Kidney capillary endothelial cell (primary cell): ENCODE measurements at regions not wholly inside any gene's neighbourhood (a gene's known extent, or its start where the extent isn't known, plus 50 kb on each side); places are given as distances from the start of the nearest gene placed in this dataset.

Experiments
- DNase-seq: peaks from one replicate; pipeline ENCODE4 v3.0.0-alpha.2; 2018; ENCODE audit warnings: low spot score

GRCh38 chr10:128808921-128809440, 658.1 kb upstream of the MGMT start:
- DNase-seq, result no peak

DNA sequence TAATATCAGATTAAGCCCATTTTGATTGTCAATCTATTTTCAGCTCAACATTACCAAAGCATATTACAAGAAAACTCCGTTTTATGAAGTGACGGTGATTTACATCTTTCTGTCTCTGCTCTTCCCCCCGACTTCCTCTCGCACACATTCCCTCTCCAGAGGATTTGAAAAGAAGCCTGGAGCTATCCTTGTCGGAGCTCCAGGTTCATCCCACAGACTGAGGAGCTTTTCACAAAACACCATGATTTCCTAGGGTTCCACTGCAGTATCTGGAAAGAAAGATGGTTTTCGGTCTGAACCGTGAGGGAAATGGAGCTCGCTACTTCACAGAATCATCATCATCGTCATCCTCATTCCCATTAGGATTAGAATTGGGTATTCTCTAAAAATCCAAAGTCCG, 655.5 kb upstream of the MGMT start:
- DNase-seq, result no peak

GRCh38 chr10:128812000-128812399, 655.0 kb upstream of the MGMT start:
- no peak for DNase-seq

- DNase-seq, result no peak
Measured at GRCh38 chr10:128813574-128813973, 653.5 kb upstream of the MGMT start.

DNA sequence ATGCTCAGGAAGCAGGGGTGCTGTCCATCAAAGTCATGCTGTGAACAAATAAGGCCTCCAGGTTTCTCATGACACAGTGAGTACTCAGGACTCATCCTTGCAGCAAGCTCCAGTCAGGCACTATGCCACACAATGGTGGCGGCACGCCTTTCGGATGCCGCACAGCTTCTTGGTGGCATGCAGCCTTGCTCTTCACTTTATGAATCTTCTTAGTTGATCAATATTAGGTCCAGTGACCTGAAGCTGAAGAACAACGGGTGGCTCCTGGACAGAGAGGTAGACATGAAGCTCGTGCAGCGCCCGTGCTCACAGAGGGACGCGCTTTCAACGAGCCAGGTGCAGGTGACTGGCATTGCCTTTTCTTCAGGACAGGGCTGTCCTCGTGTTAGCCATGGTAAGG, 653.0 kb upstream of the MGMT start:
- DNase-seq, result no peak

- no peak for DNase-seq
Measured at GRCh38 chr10:128814782-128815181, 652.3 kb upstream of the MGMT start.

DNA sequence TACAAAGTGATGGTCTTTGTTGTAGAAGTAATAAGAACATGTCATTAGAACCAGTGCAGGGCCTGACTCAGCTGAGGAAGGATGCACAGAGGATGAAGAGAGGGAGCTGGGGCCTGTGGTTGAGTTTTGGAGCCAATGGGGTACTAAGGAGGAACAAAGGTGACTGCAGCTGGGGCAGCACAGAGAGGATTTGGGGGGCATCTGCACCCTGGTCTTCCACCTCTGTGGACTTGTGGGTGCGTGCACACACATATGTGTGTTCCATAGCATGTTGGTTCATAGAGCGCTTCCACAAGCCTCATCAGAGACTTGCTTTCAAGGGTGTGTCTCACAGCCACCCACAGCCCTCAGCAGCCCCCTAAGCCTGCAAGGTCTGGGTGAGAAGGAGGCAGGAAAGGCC, 650.3 kb upstream of the MGMT start:
- no peak for DNase-seq

DNA sequence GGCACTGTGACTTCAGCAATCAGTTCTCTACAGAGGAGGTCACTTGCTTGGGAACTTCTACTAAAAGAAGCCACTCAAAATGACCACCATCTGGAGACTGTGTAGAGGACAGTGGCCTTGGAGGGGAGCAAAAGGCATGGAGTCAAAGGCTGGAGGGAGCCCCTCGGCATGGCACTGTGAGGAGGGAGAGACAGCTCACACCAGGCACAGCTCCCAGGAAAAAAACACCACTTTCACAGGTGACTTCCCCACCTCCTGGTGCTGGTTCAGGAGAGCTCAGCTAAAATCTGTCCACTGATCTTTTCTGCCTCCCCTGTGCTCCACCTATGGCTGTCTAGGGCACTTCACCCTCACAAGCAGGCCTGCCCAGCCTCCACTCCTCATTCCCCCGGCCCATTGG, 649.4 kb upstream of the MGMT start:
- no peak for DNase-seq

DNA sequence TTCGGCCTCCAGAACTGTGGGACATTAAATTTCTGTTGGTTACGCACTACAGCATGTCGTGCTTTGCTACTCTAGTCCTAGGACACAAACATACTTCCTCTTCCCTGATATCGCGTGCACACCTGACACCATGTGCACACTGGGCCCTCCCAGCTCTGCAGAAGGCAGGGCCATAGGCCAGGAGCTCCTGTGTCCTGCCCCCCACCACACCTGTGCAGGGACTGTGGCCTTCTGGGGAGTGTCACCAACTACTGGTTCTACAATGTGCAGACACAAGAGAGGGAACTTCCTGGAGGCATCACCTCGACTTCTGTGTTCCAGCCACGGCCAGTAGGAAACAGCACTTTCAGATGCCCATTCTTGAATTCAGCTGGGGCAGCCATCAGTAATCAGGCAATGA, 646.4 kb upstream of the MGMT start:
- DNase-seq, result no peak

- DNase-seq, result no peak
Measured at GRCh38 chr10:128823201-128823600, 643.8 kb upstream of the MGMT start.

DNA sequence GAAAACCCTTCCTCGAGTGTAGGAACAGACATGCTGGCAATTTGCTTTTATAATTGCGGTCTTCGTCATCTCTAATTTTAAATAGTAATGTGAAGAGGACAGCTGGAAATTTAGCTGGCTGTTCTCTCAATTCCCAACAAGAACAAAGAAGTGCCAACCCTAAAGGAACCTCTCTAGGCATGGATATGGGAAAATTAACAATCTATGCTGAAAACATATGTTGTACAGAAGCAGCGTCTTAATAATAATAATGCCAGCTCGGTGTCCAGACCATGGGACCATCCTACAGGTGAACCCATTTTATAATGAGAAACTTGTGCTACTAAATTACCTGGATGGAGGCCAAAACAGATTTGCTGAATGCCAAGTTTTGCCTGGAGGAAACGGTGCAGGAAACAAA, 641.4 kb upstream of the MGMT start:
- no peak for DNase-seq

- DNase-seq, result no peak
Measured at GRCh38 chr10:128833671-128834070, 633.4 kb upstream of the MGMT start.

- no peak for DNase-seq
Measured at GRCh38 chr10:128835361-128835760, 631.7 kb upstream of the MGMT start.

DNA sequence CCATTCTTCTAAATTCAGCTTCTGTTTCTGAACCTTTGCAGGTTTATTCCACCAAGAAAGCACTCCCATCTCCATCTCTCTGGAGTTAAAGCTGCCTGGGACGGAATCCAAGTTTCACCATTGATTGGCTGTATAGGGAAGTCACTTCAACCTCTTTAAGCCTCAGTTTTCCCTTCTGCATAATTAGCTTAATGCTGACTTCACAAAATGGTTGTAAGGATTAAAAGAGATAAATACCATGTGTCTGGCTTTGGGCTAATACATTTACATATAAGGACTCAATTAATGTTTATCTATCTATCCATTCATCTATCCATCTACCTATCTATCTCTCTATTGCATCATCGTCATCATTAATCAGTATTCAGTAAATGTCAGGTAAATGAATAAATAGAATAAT, 629.6 kb upstream of the MGMT start:
- no peak for DNase-seq

DNA sequence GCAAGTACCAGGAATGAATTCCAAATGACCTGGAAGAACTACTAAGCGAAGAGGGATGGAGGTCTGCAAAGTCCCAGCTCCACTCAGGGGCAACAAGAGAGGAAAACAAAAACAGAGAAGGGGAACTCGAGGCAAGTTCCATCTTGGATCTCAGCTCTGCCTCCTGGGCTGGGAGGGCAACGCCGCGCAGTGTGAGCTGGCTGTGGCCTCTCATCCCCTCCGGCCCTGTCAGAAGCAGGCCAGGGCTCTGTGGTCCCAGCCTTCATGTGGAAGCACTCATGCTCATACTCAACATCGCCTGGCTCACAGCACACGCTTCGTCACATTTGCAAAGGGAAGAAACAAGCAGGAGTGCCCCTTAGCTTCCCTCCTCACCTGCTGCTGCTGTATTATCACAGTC, 627.9 kb upstream of the MGMT start:
- no peak for DNase-seq

DNA sequence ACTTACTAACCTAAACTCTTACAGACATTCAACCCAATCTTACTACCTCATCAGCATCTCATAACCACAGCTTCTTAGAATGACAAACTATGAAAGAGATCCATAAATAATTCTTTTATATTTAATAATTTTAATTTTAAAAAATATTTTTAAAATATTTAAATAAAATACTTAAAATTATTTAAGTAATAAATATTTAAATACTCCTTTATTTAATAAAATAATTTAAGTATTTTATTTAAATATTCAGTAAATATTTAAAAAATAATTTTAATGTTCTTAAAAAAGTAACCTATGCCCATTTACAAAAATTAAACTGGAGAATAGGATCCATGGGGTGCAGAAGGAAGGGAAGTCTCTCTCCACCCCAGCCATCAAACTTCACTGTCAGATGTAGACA, 627.3 kb upstream of the MGMT start:
- no peak for DNase-seq

DNA sequence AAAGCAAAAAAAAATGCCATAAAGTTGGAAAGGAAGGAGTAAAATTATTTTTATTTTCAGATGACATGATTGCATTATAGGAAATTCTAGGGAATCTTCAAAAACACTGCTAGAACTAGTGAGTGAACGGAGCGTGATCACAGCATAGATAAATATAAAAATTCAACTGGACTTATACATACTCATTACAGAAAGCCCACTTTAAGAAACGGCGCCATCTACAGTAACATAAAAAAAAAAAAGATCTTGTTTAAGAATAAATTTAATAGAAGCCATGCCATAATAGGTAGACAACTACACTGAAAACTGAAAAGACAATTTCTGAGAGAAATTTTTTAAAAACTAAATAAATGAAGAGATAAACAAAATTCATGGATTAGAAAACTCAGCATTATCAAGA, 623.1 kb upstream of the MGMT start:
- DNase-seq, result no peak

GRCh38 chr10:128846927-128847326, 620.1 kb upstream of the MGMT start:
- DNase-seq, result no peak

DNA sequence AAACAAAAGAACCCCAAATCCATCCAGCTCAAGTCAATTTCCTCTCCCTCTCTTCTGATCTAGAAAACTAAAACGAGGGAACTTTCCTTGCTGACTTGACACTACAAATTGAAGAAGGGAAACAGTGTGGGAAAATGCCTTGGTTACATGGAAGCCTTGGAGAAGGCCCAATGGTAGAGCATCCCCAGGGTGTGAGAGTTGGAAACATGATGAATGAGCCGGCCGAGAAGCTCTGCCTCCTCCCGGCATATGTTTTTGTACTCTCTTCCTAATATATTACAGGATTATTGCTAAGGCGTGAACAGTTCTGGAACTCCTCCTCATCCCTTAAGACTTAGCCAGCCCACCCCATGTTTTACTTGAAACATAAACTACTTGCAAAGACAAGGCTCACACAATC, 618.2 kb upstream of the MGMT start:
- no peak for DNase-seq

- DNase-seq, result no peak
Measured at GRCh38 chr10:128850647-128851046, 616.4 kb upstream of the MGMT start.

GRCh38 chr10:128851281-128851680, 615.8 kb upstream of the MGMT start:
- DNase-seq, result no peak

GRCh38 chr10:128851726-128852125, 615.3 kb upstream of the MGMT start:
- DNase-seq, result no peak

DNA sequence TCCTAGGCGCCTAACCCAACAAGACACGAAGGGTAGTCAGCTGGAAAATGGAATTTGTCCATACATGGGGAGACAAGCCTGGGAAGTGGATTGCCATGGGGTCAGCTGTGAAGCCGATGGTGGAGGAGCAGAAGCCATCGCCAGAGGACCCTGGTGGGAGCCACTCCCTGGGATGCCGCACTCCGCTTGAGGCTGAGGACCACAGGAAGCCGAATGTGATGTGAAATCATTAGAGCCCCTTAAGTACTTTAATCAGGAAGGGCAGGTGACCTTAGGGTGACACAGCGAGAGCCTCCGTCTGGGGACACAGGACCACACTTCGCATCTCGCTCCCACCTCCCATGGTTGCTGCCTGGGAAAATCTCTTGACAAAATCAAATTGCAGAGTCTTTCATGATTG, 614.6 kb upstream of the MGMT start:
- DNase-seq, result no peak

DNA sequence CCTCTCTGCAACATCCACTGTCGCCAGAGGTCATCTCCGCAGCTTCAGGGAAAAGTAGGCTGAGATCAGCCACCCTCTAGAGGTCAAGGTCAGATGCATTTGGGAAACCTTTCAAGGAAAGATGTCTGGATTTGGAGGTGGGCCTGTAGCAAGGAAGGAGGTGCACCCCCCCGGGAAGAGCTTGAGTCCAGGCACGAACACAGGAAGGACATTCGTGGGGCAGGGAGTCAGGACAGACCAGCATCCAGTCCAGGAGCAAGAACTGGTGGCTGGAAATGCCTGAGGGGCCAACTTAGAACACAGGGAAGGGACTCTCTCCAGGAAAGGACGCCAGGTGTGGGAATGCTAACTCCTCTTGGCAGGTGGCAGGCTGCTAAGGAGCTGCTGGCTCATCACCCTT, 614.1 kb upstream of the MGMT start:
- no peak for DNase-seq

- no peak for DNase-seq
Measured at GRCh38 chr10:128853537-128853936, 613.5 kb upstream of the MGMT start.
